AG04450 (cell line): ENCODE measurements at regions not wholly inside any gene's neighbourhood (a gene's known extent, or its start where the extent isn't known, plus 50 kb on each side); places are given as distances from the start of the nearest gene placed in this dataset.
"Not testable (repeated sequence)": the region's sequence is repeated elsewhere in the genome, so short reads cannot be mapped to it uniquely, and the experiment has no call there.

Source experiments
- CTCF ChIA-PET: fragments of 300-600, 350-600 bp; formaldehyde crosslinking; extraction: SDS; loops from one replicate; lab custom pipeline; 2022; ENCODE audit warnings: antibody characterized with exemption, inconsistent platforms; lab: Charles Lee
- POLR2A ChIA-PET: fragments of 350-600 bp; formaldehyde crosslinking; extraction: SDS; loops from one replicate; lab custom pipeline; 2021; ENCODE audit warnings: antibody characterized with exemption, inconsistent platforms; lab: Yijun Ruan, JAX
- DNase-seq: peaks from one replicate; pipeline ENCODE4 v3.0.0-alpha.2; 2011; ENCODE audit warnings: low read depth, low spot score
- H3K27ac ChIP-seq: one replicate; pipeline ENCODE4 v1.5.1; 2012; ENCODE audit warnings: low read depth, low read length, control low read depth
- H3K27me3 ChIP-seq: one replicate; pipeline ENCODE4 v1.6.0; 2012; ENCODE audit warnings: low read length; ENCODE audit not compliant: control insufficient read depth, insufficient read depth
- H3K4me3 ChIP-seq: 2 replicates; pipeline ENCODE4 v1.5.1; 2011; ENCODE audit warnings: mild to moderate bottlenecking, low read depth, low read length, control low read depth
- H3K9me3 ChIP-seq: 2 replicates; pipeline ENCODE4 v1.5.1; 2012; ENCODE audit warnings: low read length; ENCODE audit not compliant: control insufficient read depth, insufficient read depth
- CTCF ChIP-seq: IDR thresholded peaks from 2 replicates; pipeline ENCODE4 v1.5.1; 2011; ENCODE audit warnings: low read depth, low read length, control low read depth, inconsistent platforms

GRCh38 chr6:115750946-115751345 is 309.7 kb downstream of the FRK start:
- H3K27me3 ChIP-seq: no peaks in the 10 kb centered on the region
- POLR2A ChIA-PET: no interaction called here

GRCh38 chr6:115750292-115750691 is 310.4 kb downstream of the FRK start:
- ChIA-PET POLR2A (no interaction called here), CTCF (no interaction called here)
- no peak for TF ChIP-seq CTCF
- no peak for DNase-seq
- Histone ChIP-seq H3K27ac (no peak overlapping the region), H3K27me3 (no peaks in the 10 kb centered on the region), H3K9me3 (peaks cover 2% of the 10 kb centered on the region; the same call in 1 of the 2 replicates), H3K4me3 (no peak overlapping the region)

More at GRCh38 chr6:115750946-115751345, 309.7 kb downstream of the FRK start:
- Histone ChIP-seq H3K9me3 (peaks cover 2% of the 10 kb centered on the region; the same call in 1 of the 2 replicates), H3K4me3 (no peak overlapping the region), H3K27ac (no peak overlapping the region)
- CTCF ChIA-PET: interaction anchor here (0.6 kb wide), 1 partner anchor 14 kb away, joined by 3 read pairs; no protein-coding TSS in a partner anchor
- TF ChIP-seq CTCF: no peak
- no peak for DNase-seq

- no peaks in the 10 kb centered on the region for H3K27me3 ChIP-seq
- ChIA-PET POLR2A (no interaction called here), CTCF (interaction anchor here (0.7 kb wide), 1 partner anchor 123 kb away, joined by 5 read pairs; no protein-coding TSS in a partner anchor)
- H3K4me3 ChIP-seq: no peak overlapping the region
- DNase-seq: no peak
- H3K9me3 ChIP-seq: peaks cover 2% of the 10 kb centered on the region; the same call in 1 of the 2 replicates
- no peak overlapping the region for H3K27ac ChIP-seq
- no peak for TF ChIP-seq CTCF
Observed at GRCh38 chr6:115747719-115748118, 313.0 kb downstream of the FRK start.

GRCh38 chr6:115746583-115746982 is 314.1 kb downstream of the FRK start:
- H3K27ac ChIP-seq, H3K4me3 ChIP-seq, H3K9me3 ChIP-seq, CTCF ChIA-PET, POLR2A ChIA-PET, H3K27me3 ChIP-seq, DNase-seq: not testable (repeated sequence)

GRCh38 chr6:115740907-115741306 is 319.8 kb downstream of the FRK start:
- DNase-seq: no peak
- POLR2A ChIA-PET: no interaction called here
- CTCF ChIA-PET: no interaction called here
- H3K4me3 ChIP-seq: no peak overlapping the region
- no peaks in the 10 kb centered on the region for H3K27me3 ChIP-seq
- no peak overlapping the region for H3K27ac ChIP-seq
- no peak for TF ChIP-seq CTCF
- H3K9me3 ChIP-seq: peaks cover under 1% of the 10 kb centered on the region; the same call in 1 of the 2 replicates

GRCh38 chr6:115735610-115736009 is 325.1 kb downstream of the FRK start:
- no peak for DNase-seq
- POLR2A ChIA-PET: no interaction called here
- CTCF ChIA-PET: no interaction called here
- H3K27ac ChIP-seq: no peak overlapping the region
- TF ChIP-seq CTCF: no peak
- H3K27me3 ChIP-seq: no peaks in the 10 kb centered on the region
- no peak overlapping the region for H3K4me3 ChIP-seq
- peaks cover 4% of the 10 kb centered on the region for H3K9me3 ChIP-seq
